ENCODE measurements at regions not wholly inside any gene's neighbourhood (a gene's known extent, or its start where the extent isn't known, plus 50 kb on each side); places are given as distances from the start of the nearest gene placed in this dataset.

GRCh38 chr2:3116371-3116770 is 261.2 kb downstream of the EIPR1 start:
- H3K4me3 Mint-ChIP-seq: no peak overlapping the region

GRCh38 chr2:3115301-3116042 is 262.1 kb downstream of the EIPR1 start:
- H3K27ac ChIP-seq: no peak overlapping the region
- no peaks in the 10 kb centered on the region for H3K9me3 ChIP-seq (ENCODE audit: low read depth)
- H3K9ac ChIP-seq: no peak overlapping the region
- Mint-ChIP-seq H3K4me3 (no peak overlapping the region), H3K27ac (no peak overlapping the region), H3K36me3 (peaks cover 2% of the 10 kb centered on the region), H3K27me3 (ENCODE audit: insufficient read depth, low read depth) (peaks cover 2% of the 10 kb centered on the region), H3K9me3 (no peaks in the 10 kb centered on the region), H3K4me1 (peaks cover 11% of the 10 kb centered on the region)
- no peak for DNase-seq (ENCODE audit: low spot score)
- H2AFZ ChIP-seq (replicated peaks): no peak overlapping the region
- H3K4me3 ChIP-seq: no peak overlapping the region
- no peaks in the 10 kb centered on the region for H3K79me2 ChIP-seq (ENCODE audit: low read depth)
- H3K4me2 ChIP-seq: no peak overlapping the region
- H3F3A ChIP-seq (ENCODE audit: low read depth): peaks cover 4% of the 10 kb centered on the region
- H3K4me1 ChIP-seq: peaks cover 9% of the 10 kb centered on the region
- no peaks in the 10 kb centered on the region for H4K20me1 ChIP-seq (ENCODE audit: low read depth)
- H3K27me3 ChIP-seq: no peaks in the 10 kb centered on the region
- H3K36me3 ChIP-seq: no peaks in the 10 kb centered on the region
- TF ChIP-seq EZH2phosphoT487 (IDR thresholded peaks at IDR 0.05): no peak

More at GRCh38 chr2:3116371-3116770, 261.2 kb downstream of the EIPR1 start:
- no peaks in the 10 kb centered on the region for H3K36me3 ChIP-seq
- H3F3A ChIP-seq (ENCODE audit: low read depth): no peaks in the 10 kb centered on the region
- no peak for TF ChIP-seq EZH2phosphoT487 (IDR thresholded peaks at IDR 0.05)
- TF ChIP-seq CTCF (IDR thresholded peaks at IDR 0.05): no peak
- TF ChIP-seq EZH2 (IDR thresholded peaks at IDR 0.05): no peak
- H3K9ac ChIP-seq: no peak overlapping the region
- no peaks in the 10 kb centered on the region for H3K9me3 ChIP-seq (ENCODE audit: low read depth)
- H4K20me1 ChIP-seq (ENCODE audit: low read depth): no peaks in the 10 kb centered on the region
- no peak overlapping the region for H3K4me2 ChIP-seq
- H3K36me3 Mint-ChIP-seq: peaks cover 2% of the 10 kb centered on the region
- H3K27me3 Mint-ChIP-seq (ENCODE audit: insufficient read depth, low read depth): peaks cover 2% of the 10 kb centered on the region
- peaks cover 11% of the 10 kb centered on the region for H3K4me1 Mint-ChIP-seq
- H2AFZ ChIP-seq (replicated peaks): no peak overlapping the region
- H3K4me3 ChIP-seq: no peak overlapping the region
- DNase-seq (ENCODE audit: low spot score): no peak
- peaks cover 9% of the 10 kb centered on the region for H3K4me1 ChIP-seq
- no peaks in the 10 kb centered on the region for H3K27me3 ChIP-seq
- no peak overlapping the region for H3K27ac ChIP-seq
- no peaks in the 10 kb centered on the region for H3K79me2 ChIP-seq (ENCODE audit: low read depth)
- no peak overlapping the region for H3K27ac Mint-ChIP-seq
- peaks cover 3% of the 10 kb centered on the region for H3K9me3 Mint-ChIP-seq

- H3K79me2 ChIP-seq (ENCODE audit: low read depth): no peaks in the 10 kb centered on the region
- H3K27me3 ChIP-seq: no peaks in the 10 kb centered on the region
- TF ChIP-seq EZH2 (IDR thresholded peaks at IDR 0.05) (no peak), CTCF (IDR thresholded peaks at IDR 0.05) (no peak), EZH2phosphoT487 (IDR thresholded peaks at IDR 0.05) (no peak)
- H3K4me2 ChIP-seq: no peak overlapping the region
- Mint-ChIP-seq H3K27ac (peak overlapping the region; percentile 70), H3K4me1 (peaks cover 11% of the 10 kb centered on the region), H3K27me3 (ENCODE audit: insufficient read depth, low read depth) (peaks cover 2% of the 10 kb centered on the region), H3K36me3 (no peaks in the 10 kb centered on the region), H3K9me3 (no peaks in the 10 kb centered on the region), H3K4me3 (no peak overlapping the region)
- peaks cover 10% of the 10 kb centered on the region for H3F3A ChIP-seq (ENCODE audit: low read depth)
- no peaks in the 10 kb centered on the region for H4K20me1 ChIP-seq (ENCODE audit: low read depth)
- H3K4me3 ChIP-seq: no peak overlapping the region
- H3K4me1 ChIP-seq: peaks cover 9% of the 10 kb centered on the region
- H3K9me3 ChIP-seq (ENCODE audit: low read depth): no peaks in the 10 kb centered on the region
- no peak overlapping the region for H2AFZ ChIP-seq (replicated peaks)
- no peaks in the 10 kb centered on the region for H3K36me3 ChIP-seq
- H3K27ac ChIP-seq: no peak overlapping the region
- DNase-seq (ENCODE audit: low spot score): no peak
- no peak overlapping the region for H3K9ac ChIP-seq
Measured at GRCh38 chr2:3114406-3115185, 263.0 kb downstream of the EIPR1 start.
